ENCODE measurements at regions not wholly inside any gene's neighbourhood (a gene's known extent, or its start where the extent isn't known, plus 50 kb on each side); places are given as distances from the start of the nearest gene placed in this dataset.

- TF ChIP-seq CTCF (conservative IDR thresholded peaks at IDR 0.05 in 1 of 2, IDR thresholded peaks at IDR 0.05 in 1 of 2; ENCODE audit: low read depth in 1 of 2, low read length in 2 of 2) (no peak), EZH2 (IDR thresholded peaks at IDR 0.05; ENCODE audit: low read length, missing control alignments) (no peak)
Observed at GRCh38 chr6:86871681-86872080, 65.6 kb upstream of the HTR1E start.

Measured in fibroblast of lung (primary cell).